Mesendoderm (in vitro differentiated cells): ENCODE measurements at regions not wholly inside any gene's neighbourhood (a gene's known extent, or its start where the extent isn't known, plus 50 kb on each side); places are given as distances from the start of the nearest gene placed in this dataset.
A peak's percentile ranks its signal among the peaks of the same experiment; 100 is the strongest.
"Not testable (repeated sequence)": the region's sequence is repeated elsewhere in the genome, so short reads cannot be mapped to it uniquely, and the experiment has no call there.

Experiments
- DNase-seq: peaks from one replicate; pipeline ENCODE4 v3.0.0; 2013
- H2AK5ac ChIP-seq: 2 replicates; pipeline ENCODE4 v1.6.1; 2013; ENCODE audit warnings: low read length, inconsistent platforms
- H2BK120ac ChIP-seq: 2 replicates; pipeline ENCODE4 v1.6.1; 2013; ENCODE audit warnings: low read depth, mild to moderate bottlenecking, low read length, moderate library complexity, mixed read lengths
- H2BK15ac ChIP-seq: replicated peaks from 2 replicates; pipeline ENCODE4 v1.6.1; 2013; ENCODE audit warnings: low read depth, mild to moderate bottlenecking, moderate library complexity
- H2BK5ac ChIP-seq: 2 replicates; pipeline ENCODE4 v1.6.1; 2013; ENCODE audit warnings: low read length, inconsistent platforms
- H3K18ac ChIP-seq: 2 replicates; pipeline ENCODE4 v1.6.1; 2013; ENCODE audit warnings: mild to moderate bottlenecking, low read length, mixed read lengths
- H3K23ac ChIP-seq: one replicate; pipeline ENCODE4 v1.6.1; 2013; ENCODE audit warnings: low read length
- H3K27ac ChIP-seq: 2 replicates; pipeline ENCODE4 v1.5.1; 2013; ENCODE audit warnings: low read depth, mild to moderate bottlenecking, inconsistent platforms, low read length, moderate library complexity
- H3K27me3 ChIP-seq: 2 replicates; pipeline ENCODE4 v1.6.1; 2013; ENCODE audit warnings: low read length, control low read depth, mild to moderate bottlenecking, inconsistent platforms; ENCODE audit not compliant: insufficient read depth, poor library complexity
- H3K36me3 ChIP-seq: 2 replicates; pipeline ENCODE4 v1.6.1; 2013; ENCODE audit warnings: low read length, inconsistent platforms; ENCODE audit not compliant: control insufficient read depth, insufficient read depth
- H3K4ac ChIP-seq: one replicate; pipeline ENCODE4 v1.6.1; 2013; ENCODE audit warnings: low read depth, mild to moderate bottlenecking, low read length, moderate library complexity
- H3K4me1 ChIP-seq: 2 replicates; pipeline ENCODE4 v1.6.1; 2013; ENCODE audit warnings: low read depth, low read length, inconsistent platforms; ENCODE audit not compliant: control insufficient read depth
- H3K4me2 ChIP-seq: 2 replicates; pipeline ENCODE4 v1.6.1; 2013; ENCODE audit warnings: low read length
- H3K4me3 ChIP-seq: 2 replicates; pipeline ENCODE4 v1.5.1; 2013; ENCODE audit warnings: mild to moderate bottlenecking, low read length
- H3K56ac ChIP-seq: one replicate; pipeline ENCODE4 v1.6.1; 2013; ENCODE audit warnings: low read length
- H3K79me1 ChIP-seq: 2 replicates; pipeline ENCODE4 v1.6.1; 2013; ENCODE audit warnings: low read length, inconsistent platforms
- H3K79me2 ChIP-seq: 2 replicates; pipeline ENCODE4 v1.6.1; 2013; ENCODE audit warnings: mild to moderate bottlenecking, low read length; ENCODE audit not compliant: control insufficient read depth, insufficient read depth
- H3K9ac ChIP-seq: 2 replicates; pipeline ENCODE4 v1.6.1; 2013; ENCODE audit warnings: low read length, inconsistent platforms
- H4K5ac ChIP-seq: one replicate; pipeline ENCODE4 v1.6.1; 2013; ENCODE audit warnings: low read length
- H4K8ac ChIP-seq: one replicate; pipeline ENCODE4 v1.6.1; 2013; ENCODE audit warnings: low read depth, mild to moderate bottlenecking, control low read depth, low read length, moderate library complexity
- WGBS: extraction: QIAGEN DNeasy Blood & Tissue Kit; methylation state at CpG from one replicate; pipeline ENCODE4 v1.1.7; 2013; ENCODE audit warnings: low lambda C conversion rate, missing lambda C conversion rate; ENCODE audit not compliant: insufficient coverage; ENCODE audit errors: extremely low coverage; 5-methylcytosine and 5-hydroxymethylcytosine counted together

DNA sequence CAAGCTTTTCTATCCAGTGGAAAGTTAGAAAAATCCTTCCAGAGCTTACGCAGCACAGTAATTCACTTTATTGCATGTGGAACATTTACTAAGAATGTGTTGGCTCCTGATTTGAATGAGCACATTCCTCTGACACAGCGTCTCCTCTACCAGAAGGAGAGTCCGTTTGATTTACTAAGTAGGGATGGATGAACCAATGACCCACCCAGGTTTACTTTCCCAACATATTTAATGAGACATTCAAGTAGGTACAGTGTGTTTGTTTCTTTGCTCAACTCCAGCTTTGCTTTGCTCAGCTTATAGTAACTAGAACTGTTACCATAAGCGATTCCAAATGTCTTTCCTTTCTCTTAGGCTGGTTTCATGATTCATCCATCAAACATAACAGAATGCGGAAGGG is 161.7 kb downstream of the SMARCA1 start:
- Histone ChIP-seq H3K4me3 (no peak overlapping the region), H3K4me1 (no peaks in the 10 kb centered on the region), H3K18ac (no peak overlapping the region), H3K79me1 (no peaks in the 10 kb centered on the region), H3K4ac (no peak overlapping the region), H2AK5ac (no peak overlapping the region), H2BK120ac (no peak overlapping the region), H4K8ac (no peak overlapping the region), H3K56ac (no peak overlapping the region), H3K27ac (no peak overlapping the region), H4K5ac (no peak overlapping the region), H2BK5ac (no peak overlapping the region), H2BK15ac (no peak overlapping the region), H3K36me3 (no peaks in the 10 kb centered on the region), H3K79me2 (no peaks in the 10 kb centered on the region), H3K27me3 (no peaks in the 10 kb centered on the region), H3K23ac (no peak overlapping the region), H3K9ac (no peak overlapping the region), H3K4me2 (no peak overlapping the region)
- WGBS, result no CpG with 5 or more reads among the region's 5 CpGs
- no peak for DNase-seq

DNA sequence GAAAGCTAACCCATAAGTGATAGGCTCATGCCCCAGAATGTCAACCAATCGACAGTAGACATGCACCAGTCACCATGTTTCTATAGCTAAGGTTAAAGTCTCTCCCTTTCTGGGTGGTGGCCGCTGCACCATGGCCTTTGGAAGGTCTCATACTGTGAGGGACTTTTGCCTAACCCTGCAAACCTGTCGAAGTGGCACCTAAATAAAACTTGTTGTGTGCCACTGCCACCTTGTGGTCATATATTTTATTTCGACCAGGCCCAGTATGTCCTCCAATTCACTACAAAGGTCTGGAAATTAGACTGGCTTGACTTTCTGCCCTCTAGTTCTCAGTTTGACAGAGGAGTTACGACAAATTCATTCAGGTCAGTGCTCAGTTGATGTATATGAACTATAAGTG is 163.1 kb downstream of the SMARCA1 start:
- DNase-seq, result peak; percentile 63
- H2BK15ac ChIP-seq, result no peak overlapping the region
- H2AK5ac ChIP-seq, result no peak overlapping the region
- H2BK120ac ChIP-seq, result no peak overlapping the region
- WGBS, result no CpG with 5 or more reads among the region's 5 CpGs
- no peaks in the 10 kb centered on the region for H3K79me2 ChIP-seq
- no peak overlapping the region for H3K27ac ChIP-seq
- no peak overlapping the region for H3K56ac ChIP-seq
- no peak overlapping the region for H4K8ac ChIP-seq
- H3K4me2 ChIP-seq, result no peak overlapping the region
- H4K5ac ChIP-seq, result no peak overlapping the region
- H3K18ac ChIP-seq, result no peak overlapping the region
- no peak overlapping the region for H3K9ac ChIP-seq
- H3K36me3 ChIP-seq, result no peaks in the 10 kb centered on the region
- H2BK5ac ChIP-seq, result no peak overlapping the region
- H3K79me1 ChIP-seq, result no peaks in the 10 kb centered on the region
- H3K4me1 ChIP-seq, result no peaks in the 10 kb centered on the region
- no peak overlapping the region for H3K4me3 ChIP-seq
- no peak overlapping the region for H3K4ac ChIP-seq
- no peaks in the 10 kb centered on the region for H3K27me3 ChIP-seq
- no peak overlapping the region for H3K23ac ChIP-seq

DNA sequence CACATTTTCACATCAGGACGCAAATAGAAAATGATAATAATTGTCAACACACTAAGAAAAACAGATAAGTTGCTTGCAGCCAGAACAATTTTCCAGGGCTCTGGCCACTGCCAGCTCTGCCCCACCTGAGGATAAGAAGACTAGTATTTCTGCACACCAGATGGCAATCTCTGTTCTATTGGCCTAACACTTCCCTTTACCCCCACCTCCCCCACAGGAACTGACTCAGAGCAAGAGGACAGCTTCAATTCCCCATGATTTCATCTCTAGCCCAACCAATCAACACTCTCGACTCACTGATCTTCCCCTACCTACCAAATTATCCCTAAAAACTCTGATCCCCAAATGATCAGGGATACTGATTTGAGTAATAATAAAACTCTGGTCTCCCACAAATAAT is 164.0 kb downstream of the SMARCA1 start:
- Histone ChIP-seq H3K4ac (no peak overlapping the region), H3K79me1 (no peaks in the 10 kb centered on the region), H3K4me2 (no peak overlapping the region), H3K4me1 (no peaks in the 10 kb centered on the region), H4K5ac (no peak overlapping the region), H3K4me3 (no peak overlapping the region), H3K9ac (no peak overlapping the region), H2BK120ac (no peak overlapping the region), H3K18ac (no peak overlapping the region), H3K27ac (no peak overlapping the region), H4K8ac (no peak overlapping the region), H3K79me2 (no peaks in the 10 kb centered on the region), H3K23ac (no peak overlapping the region), H2BK15ac (no peak overlapping the region), H2AK5ac (no peak overlapping the region), H3K36me3 (no peaks in the 10 kb centered on the region), H3K56ac (no peak overlapping the region), H3K27me3 (no peaks in the 10 kb centered on the region), H2BK5ac (no peak overlapping the region)
- WGBS, result 67% methylated on average over 1 of the region's 2 CpGs
- DNase-seq, result no peak

DNA sequence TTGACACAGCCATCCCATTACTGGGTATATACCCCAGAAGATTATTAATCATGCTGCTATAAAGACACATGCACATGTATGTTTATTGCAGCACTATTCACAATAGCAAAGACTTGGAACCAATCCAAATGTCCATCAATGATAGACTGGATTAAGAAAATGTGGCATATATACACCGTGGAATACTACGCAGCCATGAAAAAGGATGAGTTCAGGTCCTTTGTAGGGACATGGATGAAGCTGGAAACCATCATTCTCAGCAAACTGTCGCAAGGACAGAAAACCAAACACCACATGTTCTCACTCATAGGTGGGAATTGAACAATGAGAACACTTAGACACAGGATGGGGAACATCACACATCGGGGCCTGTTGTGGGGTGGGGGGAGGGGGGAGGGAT is 165.9 kb downstream of the SMARCA1 start:
- H3K27me3 ChIP-seq, H3K4me2 ChIP-seq, H4K5ac ChIP-seq, H4K8ac ChIP-seq, H2BK5ac ChIP-seq, H2AK5ac ChIP-seq, H3K23ac ChIP-seq, H3K4ac ChIP-seq, H3K18ac ChIP-seq, H3K9ac ChIP-seq, H3K79me1 ChIP-seq, H3K4me1 ChIP-seq, H3K36me3 ChIP-seq, H3K4me3 ChIP-seq, H3K27ac ChIP-seq, H3K56ac ChIP-seq, H2BK15ac ChIP-seq, DNase-seq, H3K79me2 ChIP-seq, H2BK120ac ChIP-seq: not testable (repeated sequence)
- no CpG with 5 or more reads among the region's 4 CpGs for WGBS

GRCh38 chrX:129347291-129347690 is 176.0 kb downstream of the SMARCA1 start:
- Histone ChIP-seq H3K36me3 (no peaks in the 10 kb centered on the region), H2BK5ac (no peak overlapping the region), H2BK15ac (no peak overlapping the region), H3K4me1 (no peaks in the 10 kb centered on the region), H3K27ac (no peak overlapping the region), H3K18ac (no peak overlapping the region), H4K8ac (no peak overlapping the region), H2BK120ac (no peak overlapping the region), H3K4me3 (no peak overlapping the region), H3K4me2 (no peak overlapping the region), H3K79me2 (no peaks in the 10 kb centered on the region), H3K23ac (no peak overlapping the region), H3K4ac (no peak overlapping the region), H4K5ac (no peak overlapping the region), H3K9ac (no peak overlapping the region), H3K27me3 (no peaks in the 10 kb centered on the region), H3K56ac (no peak overlapping the region), H2AK5ac (no peak overlapping the region), H3K79me1 (no peaks in the 10 kb centered on the region)
- peak; percentile 87 for DNase-seq
- WGBS, result no CpG with 5 or more reads among the region's 2 CpGs

GRCh38 chrX:129346574-129346973 is 176.7 kb downstream of the SMARCA1 start:
- no peak overlapping the region for H4K5ac ChIP-seq
- no peak overlapping the region for H3K27ac ChIP-seq
- H3K9ac ChIP-seq, result no peak overlapping the region
- H3K36me3 ChIP-seq, result no peaks in the 10 kb centered on the region
- H2BK5ac ChIP-seq, result no peak overlapping the region
- no peak overlapping the region for H3K56ac ChIP-seq
- no peak overlapping the region for H3K4me2 ChIP-seq
- no peak overlapping the region for H3K23ac ChIP-seq
- H2BK120ac ChIP-seq, result no peak overlapping the region
- H2BK15ac ChIP-seq, result no peak overlapping the region
- no peak overlapping the region for H3K4me3 ChIP-seq
- no peaks in the 10 kb centered on the region for H3K79me1 ChIP-seq
- no peak overlapping the region for H2AK5ac ChIP-seq
- H3K4ac ChIP-seq, result no peak overlapping the region
- H4K8ac ChIP-seq, result no peak overlapping the region
- H3K79me2 ChIP-seq, result no peaks in the 10 kb centered on the region
- no peak overlapping the region for H3K18ac ChIP-seq
- no CpG with 5 or more reads among the region's 3 CpGs for WGBS
- no peaks in the 10 kb centered on the region for H3K27me3 ChIP-seq
- no peaks in the 10 kb centered on the region for H3K4me1 ChIP-seq
- DNase-seq, result no peak
